NCI-H524 (cell line): ENCODE measurements at regions not wholly inside any gene's neighbourhood (a gene's known extent, or its start where the extent isn't known, plus 50 kb on each side); places are given as distances from the start of the nearest gene placed in this dataset.
"Not testable (repeated sequence)": the region's sequence is repeated elsewhere in the genome, so short reads cannot be mapped to it uniquely, and the experiment has no call there.

ENCODE experiments used
- DNase-seq, 2 experiments: peaks; one replicate each; lab custom pipeline; 2025; lab: John Stamatoyannopoulos, UW

- no peak for DNase-seq
Measured at GRCh38 chr10:23648618-23649017, 209.7 kb downstream of the OTUD1 start.

GRCh38 chr10:23656735-23657134 is 217.9 kb downstream of the OTUD1 start:
- DNase-seq: no peak

GRCh38 chr10:23657677-23658076 is 218.8 kb downstream of the OTUD1 start:
- no peak for DNase-seq

GRCh38 chr10:23671866-23672265 is 233.0 kb downstream of the OTUD1 start:
- not testable (repeated sequence) for DNase-seq

- DNase-seq: no peak
Measured at GRCh38 chr10:23675585-23675984, 236.7 kb downstream of the OTUD1 start.

GRCh38 chr10:23676296-23676695 is 237.4 kb downstream of the OTUD1 start:
- DNase-seq: no peak

- DNase-seq: no peak
Measured at GRCh38 chr10:23686722-23687121, 247.8 kb downstream of the OTUD1 start.

- no peak for DNase-seq
Measured at GRCh38 chr10:23692736-23693135, 253.9 kb downstream of the OTUD1 start.

- DNase-seq: peak in 1 of 2 experiments; percentile 22
Measured at GRCh38 chr10:23693501-23693901, 254.6 kb downstream of the OTUD1 start.

- peak in 1 of 2 experiments; percentile 31 for DNase-seq
Measured at GRCh38 chr10:23693925-23694324, 255.1 kb downstream of the OTUD1 start.

GRCh38 chr10:23694446-23694920 is 255.6 kb downstream of the OTUD1 start:
- DNase-seq: peak in 1 of 2 experiments; percentile 34

GRCh38 chr10:23694921-23695824 is 256.3 kb downstream of the OTUD1 start:
- DNase-seq: peak in 1 of 2 experiments; percentile 34

GRCh38 chr10:23695825-23696420 is 257.0 kb downstream of the OTUD1 start:
- DNase-seq: peak in 1 of 2 experiments; percentile 5

- no peak for DNase-seq
Measured at GRCh38 chr10:23696476-23696875, 257.6 kb downstream of the OTUD1 start.

- peak; percentile 24 to 50 for DNase-seq
Measured at GRCh38 chr10:23702977-23703414, 264.1 kb downstream of the OTUD1 start.

GRCh38 chr10:23715363-23715762 is 276.5 kb downstream of the OTUD1 start:
- no peak for DNase-seq

GRCh38 chr10:23717913-23718312 is 279.0 kb downstream of the OTUD1 start:
- no peak for DNase-seq

- no peak for DNase-seq
Measured at GRCh38 chr10:23718946-23719345, 280.1 kb downstream of the OTUD1 start.

- no peak for DNase-seq
Measured at GRCh38 chr10:23723796-23724195, 284.9 kb downstream of the OTUD1 start.

GRCh38 chr10:23725548-23725947 is 286.7 kb downstream of the OTUD1 start:
- no peak for DNase-seq

GRCh38 chr10:23742368-23742767 is 303.5 kb downstream of the OTUD1 start:
- DNase-seq: no peak

- no peak for DNase-seq
Measured at GRCh38 chr10:23742807-23743206, 303.9 kb downstream of the OTUD1 start.

- no peak for DNase-seq
Measured at GRCh38 chr10:23754179-23754578, 315.3 kb downstream of the OTUD1 start.
